ENCODE measurements at regions not wholly inside any gene's neighbourhood (a gene's known extent, or its start where the extent isn't known, plus 50 kb on each side); places are given as distances from the start of the nearest gene placed in this dataset.

DNA sequence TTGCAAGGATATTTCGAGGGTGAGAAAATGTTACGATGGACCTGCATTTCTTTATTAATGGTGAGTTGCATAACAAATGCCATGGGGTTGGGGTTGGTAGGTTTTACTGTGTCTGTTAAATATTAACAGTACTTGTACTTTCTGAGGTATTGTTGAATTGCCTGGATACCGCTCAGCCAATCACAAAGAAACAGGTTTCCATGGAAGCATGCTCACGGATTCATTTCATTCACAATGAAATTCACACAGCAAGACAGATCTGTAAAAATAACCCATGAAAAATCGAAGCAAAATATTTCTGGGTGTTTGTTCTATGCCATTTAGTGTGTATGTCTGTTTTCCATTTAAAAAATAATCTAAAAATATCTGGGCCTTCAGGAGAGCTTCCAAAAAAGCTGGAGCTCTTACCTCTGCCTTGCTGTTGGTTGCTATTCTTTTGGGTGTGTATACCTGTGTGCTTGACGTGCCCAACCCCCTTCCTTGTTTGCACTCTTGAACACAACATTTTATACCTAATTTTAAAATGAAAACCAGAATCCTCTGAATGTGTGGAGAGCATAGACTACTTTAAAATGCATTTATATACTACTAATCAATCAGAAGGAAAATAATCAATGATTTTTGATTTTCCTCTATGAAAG lies 479.8 kb upstream of the TBL1XR1 start:
- Histone ChIP-seq H3K9ac (ENCODE audit: low read depth, low read length) (no peak overlapping the region), H3K4me1 (ENCODE audit: control insufficient read depth, insufficient read depth, low read length) (peaks cover 37% of the 10 kb centered on the region)

DNA sequence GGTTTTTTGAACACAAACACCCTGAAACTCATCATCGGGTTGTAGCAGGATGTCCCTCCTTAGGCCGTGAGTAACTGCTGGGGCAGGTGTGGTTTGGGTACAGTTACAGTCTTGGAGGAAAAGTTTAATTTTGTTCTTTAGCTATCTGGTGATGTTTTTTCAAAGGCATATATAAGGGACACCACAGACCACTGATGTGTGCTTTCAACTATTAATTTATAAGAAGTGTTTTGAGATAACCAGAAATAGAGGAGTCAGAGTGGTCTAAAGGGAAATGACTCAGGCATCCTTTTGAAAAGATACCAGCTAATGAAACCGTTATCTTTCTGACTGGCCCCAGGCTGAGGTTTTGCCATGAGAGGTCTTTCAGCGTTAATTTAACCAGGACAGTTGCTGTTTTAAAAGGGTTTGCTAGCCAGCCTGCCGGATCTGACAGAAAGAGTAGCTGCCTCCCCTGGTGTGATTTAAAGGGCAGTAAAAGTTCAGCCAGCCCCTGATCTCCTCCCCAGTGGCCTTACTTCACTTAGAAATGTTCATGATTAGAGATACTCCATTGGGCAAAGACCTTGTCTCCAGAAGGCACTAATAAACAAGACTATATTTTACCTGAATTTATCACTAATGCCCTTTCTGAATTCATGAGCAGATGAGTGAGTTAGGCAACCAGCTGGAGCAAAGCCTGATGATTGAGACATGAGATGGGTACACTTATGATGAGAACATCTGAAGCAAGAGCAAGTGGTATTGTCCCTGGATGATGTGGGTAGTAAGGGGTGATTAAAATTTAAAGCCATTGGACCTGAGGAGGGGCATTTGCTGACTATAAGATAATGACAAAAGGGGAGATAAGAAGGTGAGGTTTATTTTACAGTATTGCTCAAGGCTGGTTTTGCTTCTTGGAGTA lies 482.5 kb upstream of the TBL1XR1 start:
- Histone ChIP-seq H3K9ac (ENCODE audit: low read depth, low read length) (no peak overlapping the region), H3K4me1 (ENCODE audit: control insufficient read depth, insufficient read depth, low read length) (peaks cover 19% of the 10 kb centered on the region), H3K27me3 (ENCODE audit: control insufficient read depth, insufficient read depth, low read length) (no peaks in the 10 kb centered on the region), H3K9me3 (replicated peaks; ENCODE audit: low read length) (no peaks in the 10 kb centered on the region), H3K36me3 (ENCODE audit: insufficient read depth, low read length) (no peaks in the 10 kb centered on the region), H3K4me3 (ENCODE audit: low read length) (no peak overlapping the region), H3K4me2 (ENCODE audit: low read length) (peak overlapping the region; percentile 4)

More for the DNA sequence above, 479.8 kb upstream of the TBL1XR1 start:
- no peak overlapping the region for H3K4me2 ChIP-seq (ENCODE audit: low read length)
- H3K4me3 ChIP-seq (ENCODE audit: low read length): no peak overlapping the region
- H3K27me3 ChIP-seq (ENCODE audit: control insufficient read depth, insufficient read depth, low read length): no peaks in the 10 kb centered on the region
- H3K9me3 ChIP-seq (replicated peaks; ENCODE audit: low read length): no peaks in the 10 kb centered on the region
- no peaks in the 10 kb centered on the region for H3K36me3 ChIP-seq (ENCODE audit: insufficient read depth, low read length)

DNA sequence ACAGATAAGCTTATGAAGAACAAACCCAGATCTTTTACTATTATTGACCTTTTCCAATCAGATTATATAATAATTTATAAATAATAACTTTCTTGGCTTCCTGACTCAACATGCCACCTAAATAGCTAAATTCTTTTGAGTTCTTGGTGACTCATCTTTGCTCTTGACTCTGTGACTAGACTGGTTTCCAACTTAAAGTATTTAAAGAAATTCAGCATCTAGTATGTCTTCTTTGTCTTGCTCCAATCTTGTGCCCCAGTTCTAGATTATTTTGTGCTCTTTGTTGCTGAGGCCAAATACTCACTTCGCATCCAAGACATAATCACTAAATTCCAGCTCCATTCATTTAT lies 483.2 kb upstream of the TBL1XR1 start:
- no peaks in the 10 kb centered on the region for H3K36me3 ChIP-seq (ENCODE audit: insufficient read depth, low read length)
- no peak overlapping the region for H3K4me2 ChIP-seq (ENCODE audit: low read length)
- H3K9me3 ChIP-seq (replicated peaks; ENCODE audit: low read length): no peaks in the 10 kb centered on the region
- H3K4me3 ChIP-seq (ENCODE audit: low read length): no peak overlapping the region
- H3K9ac ChIP-seq (ENCODE audit: low read depth, low read length): no peak overlapping the region
- no peaks in the 10 kb centered on the region for H3K27me3 ChIP-seq (ENCODE audit: control insufficient read depth, insufficient read depth, low read length)
- H3K4me1 ChIP-seq (ENCODE audit: control insufficient read depth, insufficient read depth, low read length): peaks cover 19% of the 10 kb centered on the region

DNA sequence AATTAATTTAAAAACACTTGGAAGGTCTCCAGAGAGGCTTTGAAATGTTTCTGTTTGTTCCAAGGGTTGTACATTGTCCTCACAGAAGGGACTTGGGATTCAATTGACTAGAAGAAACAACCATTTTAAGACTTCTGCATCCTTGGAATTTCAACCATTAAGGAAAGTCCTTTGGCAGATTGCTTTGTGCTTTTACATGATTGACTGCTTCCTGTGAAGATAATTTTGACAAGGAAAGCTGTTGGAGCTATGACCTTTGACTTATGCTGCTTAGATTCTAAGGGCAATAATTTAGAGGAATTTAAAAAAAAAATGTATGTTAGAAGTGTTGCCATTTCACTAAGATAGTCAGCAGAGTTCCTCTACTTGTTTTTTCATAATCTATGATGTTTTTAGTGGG lies 483.9 kb upstream of the TBL1XR1 start:
- H3K9ac ChIP-seq (ENCODE audit: low read depth, low read length): no peak overlapping the region
- no peaks in the 10 kb centered on the region for H3K9me3 ChIP-seq (replicated peaks; ENCODE audit: low read length)
- H3K27me3 ChIP-seq (ENCODE audit: control insufficient read depth, insufficient read depth, low read length): no peaks in the 10 kb centered on the region
- H3K4me2 ChIP-seq (ENCODE audit: low read length): no peak overlapping the region
- peaks cover 19% of the 10 kb centered on the region for H3K4me1 ChIP-seq (ENCODE audit: control insufficient read depth, insufficient read depth, low read length)
- no peak overlapping the region for H3K4me3 ChIP-seq (ENCODE audit: low read length)
- H3K36me3 ChIP-seq (ENCODE audit: insufficient read depth, low read length): no peaks in the 10 kb centered on the region

DNA sequence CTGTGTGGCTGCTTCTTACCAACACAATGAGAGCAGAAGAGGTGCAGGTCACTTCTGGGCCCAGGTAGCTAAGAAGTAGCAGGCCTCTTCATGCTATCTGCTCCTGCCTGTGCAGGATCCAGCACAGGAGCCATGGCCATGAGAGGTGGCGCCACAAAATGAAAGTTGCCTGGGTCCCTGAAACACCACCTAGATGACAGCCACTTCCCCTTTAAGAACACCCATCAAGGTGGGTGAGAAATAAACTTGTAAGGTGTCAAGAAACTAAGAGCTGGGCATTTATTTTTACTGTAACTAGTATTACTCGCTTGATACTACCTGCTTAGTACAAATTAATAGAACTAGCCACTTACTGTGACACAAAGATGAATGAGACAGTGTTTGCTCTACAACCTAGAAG lies 484.6 kb upstream of the TBL1XR1 start:
- no peaks in the 10 kb centered on the region for H3K36me3 ChIP-seq (ENCODE audit: insufficient read depth, low read length)
- peaks cover 19% of the 10 kb centered on the region for H3K4me1 ChIP-seq (ENCODE audit: control insufficient read depth, insufficient read depth, low read length)
- no peak overlapping the region for H3K4me3 ChIP-seq (ENCODE audit: low read length)
- H3K9ac ChIP-seq (ENCODE audit: low read depth, low read length): no peak overlapping the region
- H3K4me2 ChIP-seq (ENCODE audit: low read length): no peak overlapping the region
- no peaks in the 10 kb centered on the region for H3K9me3 ChIP-seq (replicated peaks; ENCODE audit: low read length)
- H3K27me3 ChIP-seq (ENCODE audit: control insufficient read depth, insufficient read depth, low read length): no peaks in the 10 kb centered on the region

DNA sequence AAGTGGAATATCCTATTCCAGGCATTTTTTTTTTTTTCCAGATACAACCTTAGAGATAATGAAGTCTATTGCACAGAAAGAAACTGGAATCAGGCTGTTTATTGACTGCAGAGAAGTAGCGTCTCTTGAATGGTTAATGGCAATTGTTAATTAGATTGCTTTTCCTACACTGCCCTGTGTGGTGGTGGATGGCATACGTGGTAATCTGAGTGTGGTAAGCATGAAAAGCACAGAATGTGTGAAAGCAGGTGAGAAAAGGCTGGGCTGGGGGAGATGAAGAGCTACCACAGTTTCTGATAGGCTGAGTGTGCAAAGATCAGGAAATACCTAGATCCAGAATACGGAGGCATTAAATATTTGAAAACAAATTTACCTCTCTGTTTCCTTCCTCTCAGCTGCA lies 486.3 kb upstream of the TBL1XR1 start:
- Histone ChIP-seq H3K4me2 (ENCODE audit: low read length) (no peak overlapping the region), H3K4me3 (ENCODE audit: low read length) (no peak overlapping the region), H3K36me3 (ENCODE audit: insufficient read depth, low read length) (no peaks in the 10 kb centered on the region), H3K4me1 (ENCODE audit: control insufficient read depth, insufficient read depth, low read length) (peaks cover 19% of the 10 kb centered on the region), H3K27me3 (ENCODE audit: control insufficient read depth, insufficient read depth, low read length) (no peaks in the 10 kb centered on the region), H3K9ac (ENCODE audit: low read depth, low read length) (no peak overlapping the region), H3K9me3 (replicated peaks; ENCODE audit: low read length) (no peaks in the 10 kb centered on the region)

DNA sequence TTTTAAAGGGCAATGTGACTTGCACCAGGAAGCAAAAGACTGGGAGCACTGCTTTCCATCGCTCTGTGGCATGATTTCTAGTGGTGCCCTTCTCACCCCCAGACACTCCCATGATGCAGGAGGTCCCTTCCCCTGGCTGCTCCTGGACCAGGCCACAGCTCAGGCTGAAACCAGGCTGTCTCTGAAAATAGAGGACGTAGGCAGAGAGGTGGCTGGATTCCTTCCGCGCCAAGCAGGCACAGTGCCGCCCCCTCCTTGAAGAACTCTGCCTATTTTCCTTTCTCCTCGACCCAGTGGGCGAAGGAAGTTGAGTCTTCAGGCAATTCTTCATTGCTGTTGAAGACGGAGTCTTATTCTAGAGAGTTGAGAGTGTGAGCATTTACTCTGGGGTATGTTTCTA lies 489.4 kb upstream of the TBL1XR1 start:
- H3K36me3 ChIP-seq (ENCODE audit: insufficient read depth, low read length): no peaks in the 10 kb centered on the region
- H3K27me3 ChIP-seq (ENCODE audit: control insufficient read depth, insufficient read depth, low read length): no peaks in the 10 kb centered on the region
- H3K4me2 ChIP-seq (ENCODE audit: low read length): no peak overlapping the region
- no peaks in the 10 kb centered on the region for H3K4me1 ChIP-seq (ENCODE audit: control insufficient read depth, insufficient read depth, low read length)
- H3K4me3 ChIP-seq (ENCODE audit: low read length): no peak overlapping the region
- H3K9me3 ChIP-seq (replicated peaks; ENCODE audit: low read length): no peaks in the 10 kb centered on the region
- H3K9ac ChIP-seq (ENCODE audit: low read depth, low read length): no peak overlapping the region

DNA sequence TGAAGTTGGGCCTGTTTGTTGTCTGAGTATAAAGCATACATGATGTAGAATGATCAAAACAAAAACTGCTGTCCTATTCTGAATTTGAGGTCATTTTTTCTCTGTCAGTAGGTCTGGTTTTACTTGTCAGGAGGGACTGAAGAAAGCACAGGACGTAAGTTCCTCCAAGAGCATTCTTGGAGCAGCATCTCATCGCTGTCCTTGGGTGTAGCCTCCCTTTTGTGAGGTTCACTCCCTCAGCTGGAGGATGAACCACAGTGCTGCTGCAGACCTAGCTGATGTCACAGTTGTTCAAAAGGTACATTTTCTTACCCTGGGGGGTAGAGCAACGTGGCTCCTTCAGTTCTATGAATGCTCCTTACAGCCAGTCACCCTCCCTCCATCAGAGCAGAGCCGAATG lies 490.0 kb upstream of the TBL1XR1 start:
- H3K4me3 ChIP-seq (ENCODE audit: low read length): no peak overlapping the region
- H3K36me3 ChIP-seq (ENCODE audit: insufficient read depth, low read length): no peaks in the 10 kb centered on the region
- H3K4me2 ChIP-seq (ENCODE audit: low read length): no peak overlapping the region
- H3K9me3 ChIP-seq (replicated peaks; ENCODE audit: low read length): no peaks in the 10 kb centered on the region
- H3K4me1 ChIP-seq (ENCODE audit: control insufficient read depth, insufficient read depth, low read length): no peaks in the 10 kb centered on the region
- no peak overlapping the region for H3K9ac ChIP-seq (ENCODE audit: low read depth, low read length)
- no peaks in the 10 kb centered on the region for H3K27me3 ChIP-seq (ENCODE audit: control insufficient read depth, insufficient read depth, low read length)

DNA sequence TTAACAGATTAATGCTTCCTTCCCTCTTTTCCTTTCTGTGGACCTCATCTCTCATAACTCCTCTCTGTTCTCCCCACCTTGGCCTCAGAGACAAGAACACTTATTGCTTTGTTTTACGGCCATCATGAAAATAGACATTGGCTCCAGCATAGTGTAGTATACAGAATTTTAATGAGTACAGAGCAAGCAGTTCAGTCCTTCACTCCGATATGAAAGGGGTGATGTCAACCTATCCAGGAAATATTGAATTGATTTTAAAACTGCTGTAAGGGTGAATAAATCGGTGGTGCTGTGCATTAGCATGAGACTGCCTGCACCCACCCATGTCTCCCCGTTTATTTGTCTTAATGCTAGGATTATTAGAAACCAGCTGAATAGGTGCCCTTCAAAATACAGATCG lies 490.9 kb upstream of the TBL1XR1 start:
- Histone ChIP-seq H3K4me2 (ENCODE audit: low read length) (no peak overlapping the region), H3K9me3 (replicated peaks; ENCODE audit: low read length) (no peaks in the 10 kb centered on the region), H3K27me3 (ENCODE audit: control insufficient read depth, insufficient read depth, low read length) (no peaks in the 10 kb centered on the region), H3K36me3 (ENCODE audit: insufficient read depth, low read length) (no peaks in the 10 kb centered on the region), H3K4me1 (ENCODE audit: control insufficient read depth, insufficient read depth, low read length) (no peaks in the 10 kb centered on the region), H3K4me3 (ENCODE audit: low read length) (no peak overlapping the region), H3K9ac (ENCODE audit: low read depth, low read length) (no peak overlapping the region)

DNA sequence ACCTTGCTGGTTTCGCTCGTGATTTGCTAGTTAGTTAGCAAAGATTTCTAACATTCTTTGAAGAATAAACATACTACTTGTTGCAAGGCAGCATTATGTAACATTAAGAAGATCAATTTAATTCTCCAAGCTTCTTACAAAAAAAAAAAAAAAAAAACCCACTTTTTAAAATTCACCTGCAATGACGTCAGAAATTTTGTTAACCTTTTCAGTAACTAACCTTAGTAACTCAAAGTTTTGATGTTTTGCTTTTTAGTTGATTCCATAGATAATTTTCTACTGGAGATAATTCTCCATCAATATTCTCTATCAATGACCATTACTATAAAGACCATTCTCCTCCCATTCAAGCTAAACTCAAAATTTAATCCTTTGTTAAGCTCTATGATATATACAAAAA lies 491.8 kb upstream of the TBL1XR1 start:
- Histone ChIP-seq H3K9ac (ENCODE audit: low read depth, low read length) (no peak overlapping the region), H3K4me3 (ENCODE audit: low read length) (no peak overlapping the region), H3K4me1 (ENCODE audit: control insufficient read depth, insufficient read depth, low read length) (no peaks in the 10 kb centered on the region), H3K4me2 (ENCODE audit: low read length) (no peak overlapping the region), H3K36me3 (ENCODE audit: insufficient read depth, low read length) (no peaks in the 10 kb centered on the region), H3K9me3 (replicated peaks; ENCODE audit: low read length) (no peaks in the 10 kb centered on the region), H3K27me3 (ENCODE audit: control insufficient read depth, insufficient read depth, low read length) (no peaks in the 10 kb centered on the region)

DNA sequence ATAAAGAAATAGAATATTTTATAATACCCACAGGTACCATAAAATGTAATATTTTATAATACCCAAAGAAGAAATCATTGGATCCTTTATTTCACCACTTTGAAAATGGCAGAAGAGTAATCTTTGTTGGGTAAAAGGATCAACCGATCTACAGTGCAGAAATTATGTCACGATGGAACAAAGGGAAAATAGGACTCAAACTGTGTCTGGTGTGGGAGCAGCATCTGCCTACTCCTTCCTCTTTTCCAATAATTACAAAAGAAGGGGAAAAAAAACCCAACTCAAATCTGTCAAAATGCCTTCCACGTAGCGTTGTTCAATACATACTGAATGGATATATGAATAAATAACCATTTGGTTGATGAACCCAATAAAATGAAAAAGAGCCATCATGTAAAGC lies 492.6 kb upstream of the TBL1XR1 start:
- Histone ChIP-seq H3K9ac (ENCODE audit: low read depth, low read length) (no peak overlapping the region), H3K4me2 (ENCODE audit: low read length) (no peak overlapping the region), H3K27me3 (ENCODE audit: control insufficient read depth, insufficient read depth, low read length) (no peaks in the 10 kb centered on the region), H3K4me1 (ENCODE audit: control insufficient read depth, insufficient read depth, low read length) (no peaks in the 10 kb centered on the region), H3K36me3 (ENCODE audit: insufficient read depth, low read length) (no peaks in the 10 kb centered on the region), H3K4me3 (ENCODE audit: low read length) (no peak overlapping the region), H3K9me3 (replicated peaks; ENCODE audit: low read length) (no peaks in the 10 kb centered on the region)

DNA sequence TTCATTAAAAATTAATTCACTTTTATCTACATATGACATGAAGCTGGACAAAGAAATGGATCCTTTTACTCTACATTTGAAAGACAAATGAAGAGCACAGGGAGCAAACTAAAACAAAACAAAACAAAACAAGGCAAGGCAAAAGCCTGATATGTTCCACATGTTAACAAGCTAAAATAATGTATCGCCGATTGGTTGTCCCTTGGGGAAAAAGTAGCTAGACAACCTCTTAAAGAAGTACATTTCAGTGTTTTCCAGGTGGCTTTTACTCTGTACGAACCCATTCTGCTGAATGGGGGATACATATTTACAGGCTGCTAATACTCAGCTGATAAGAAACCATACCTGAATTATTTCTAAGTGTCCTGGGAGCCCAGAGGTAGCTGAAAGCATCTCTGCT lies 493.0 kb upstream of the TBL1XR1 start:
- H3K9ac ChIP-seq (ENCODE audit: low read depth, low read length): no peak overlapping the region
- no peak overlapping the region for H3K4me2 ChIP-seq (ENCODE audit: low read length)
- no peak overlapping the region for H3K4me3 ChIP-seq (ENCODE audit: low read length)
- no peaks in the 10 kb centered on the region for H3K9me3 ChIP-seq (replicated peaks; ENCODE audit: low read length)
- no peaks in the 10 kb centered on the region for H3K36me3 ChIP-seq (ENCODE audit: insufficient read depth, low read length)
- H3K4me1 ChIP-seq (ENCODE audit: control insufficient read depth, insufficient read depth, low read length): no peaks in the 10 kb centered on the region
- H3K27me3 ChIP-seq (ENCODE audit: control insufficient read depth, insufficient read depth, low read length): no peaks in the 10 kb centered on the region
